H1 (cell line): ENCODE measurements at regions not wholly inside any gene's neighbourhood (a gene's known extent, or its start where the extent isn't known, plus 50 kb on each side); places are given as distances from the start of the nearest gene placed in this dataset.

Source experiments
- CTCF ChIA-PET: fragments of 300-600 bp; sonication (Branson Sonifier 250); formaldehyde crosslinking; loops from one replicate; lab custom pipeline; 2021; ENCODE audit not compliant: partially characterized antibody; lab: Charles Lee
- POLR2A ChIA-PET: fragments of 300-600 bp; sonication (Branson Sonifier 250); formaldehyde crosslinking; loops from one replicate; lab custom pipeline; 2021; ENCODE audit warnings: inconsistent platforms; ENCODE audit not compliant: partially characterized antibody; lab: Charles Lee
- DNase-seq, 2 experiments: peaks; one replicate each; pipeline versions ENCODE4 v3.0.0 to v3.0.0-alpha.2; 2010 to 2022; ENCODE audit warnings: low spot score in 2 of 2, low read depth in 1 of 2, mixed read lengths in 1 of 2
- FAIRE-seq: peaks from 2 replicates; lab custom pipeline; 2011; peaks lifted over from hg19 to GRCh38; lab: Jason Lieb, UNC
- H2AFZ ChIP-seq: 2 replicates; pipeline ENCODE4 v1.8.1; 2012; ENCODE audit warnings: low read length, inconsistent platforms
- H2AK5ac ChIP-seq: 2 replicates; pipeline ENCODE4 v1.6.1; 2013; ENCODE audit warnings: low read depth, low read length
- H2BK120ac ChIP-seq: replicated peaks from 2 replicates; pipeline ENCODE3; 2013; ENCODE audit warnings: low read depth, low read length, inconsistent platforms
- H2BK12ac ChIP-seq: 2 replicates; pipeline ENCODE4 v1.6.1; 2013; ENCODE audit warnings: low read depth, low read length
- H2BK15ac ChIP-seq: 2 replicates; pipeline ENCODE4 v1.6.1; 2013; ENCODE audit warnings: low read length
- H2BK20ac ChIP-seq: 2 replicates; pipeline ENCODE4 v1.6.1; 2013; ENCODE audit warnings: low read length
- H2BK5ac ChIP-seq: 2 replicates; pipeline ENCODE4 v1.6.1; 2013; ENCODE audit warnings: low read depth, low read length
- H3K14ac ChIP-seq: 2 replicates; pipeline ENCODE4 v1.6.1; 2013; ENCODE audit warnings: inconsistent platforms; ENCODE audit not compliant: insufficient read length
- H3K18ac ChIP-seq: 2 replicates; pipeline ENCODE4 v1.6.1; 2013; ENCODE audit warnings: low read length; ENCODE audit errors: extremely low read depth
- H3K23ac ChIP-seq: 2 replicates; pipeline ENCODE4 v1.6.1; 2013; ENCODE audit warnings: inconsistent platforms; ENCODE audit not compliant: insufficient read length
- H3K23me2 ChIP-seq: 2 replicates; pipeline ENCODE4 v1.6.1; 2013; ENCODE audit warnings: low read depth, low read length
- H3K27ac ChIP-seq: 2 replicates; pipeline ENCODE4 v1.6.1; 2011; ENCODE audit warnings: low read depth, low read length, inconsistent platforms
- H3K27me3 ChIP-seq, 4 experiments: replicated peaks in 1 of 4; 1 replicate in 1 of 4; 2 replicates in 3 of 4; pipeline versions ENCODE4 v1.6.1 to v1.8.1; 2011 to 2013; ENCODE audit warnings: low read length in 3 of 4, mild to moderate bottlenecking in 3 of 4, inconsistent platforms in 2 of 4, mixed read lengths in 2 of 4, moderate library complexity in 1 of 4; ENCODE audit not compliant: control insufficient read depth in 3 of 4, insufficient read depth in 3 of 4; ENCODE audit errors: extremely low read depth in 1 of 4
- H3K36me3 ChIP-seq, 4 experiments: 2 replicates each; pipeline versions ENCODE4 v1.6.1 to v1.8.1; 2011 to 2013; ENCODE audit warnings: mild to moderate bottlenecking in 4 of 4, low read length in 3 of 4, moderate library complexity in 2 of 4, control low read depth in 1 of 4, inconsistent platforms in 1 of 4; ENCODE audit not compliant: insufficient read depth in 4 of 4, control insufficient read depth in 2 of 4
- H3K4ac ChIP-seq: replicated peaks from 2 replicates; pipeline ENCODE3; 2013; ENCODE audit warnings: low read length, low read depth, mixed read lengths, inconsistent platforms; ENCODE audit not compliant: insufficient read length
- H3K4me1 ChIP-seq, 4 experiments: replicated peaks in 1 of 4; 1 replicate in 1 of 4; 2 replicates in 3 of 4; pipeline versions ENCODE4 v1.6.1 to v1.8.1; 2011 to 2013; ENCODE audit warnings: low read length in 3 of 4, inconsistent platforms in 2 of 4, mixed read lengths in 1 of 4; ENCODE audit not compliant: insufficient read depth in 4 of 4, control insufficient read depth in 3 of 4
- H3K4me2 ChIP-seq, 2 experiments: 2 replicates each; pipeline versions ENCODE4 v1.6.1 to v1.8.1; 2011 to 2013; ENCODE audit warnings: low read depth in 2 of 2, low read length in 2 of 2, control low read depth in 1 of 2, inconsistent platforms in 1 of 2, mild to moderate bottlenecking in 1 of 2; ENCODE audit not compliant: insufficient read depth in 1 of 2
- H3K4me3 ChIP-seq, 4 experiments: fragments of 200-600, 300-600 bp in 1 of 4; sonication (generic), shearing (Covaris generic), sonication (Bioruptor Twin) in 1 of 4; 2 replicates each; pipeline versions ENCODE4 v1.5.1 to v1.8.1; 2011 to 2016; ENCODE audit warnings: low read length in 4 of 4, low read depth in 3 of 4, control low read depth in 2 of 4, inconsistent platforms in 2 of 4, mild to moderate bottlenecking in 2 of 4, mixed read lengths in 1 of 4, moderate library complexity in 1 of 4; ENCODE audit not compliant: insufficient read depth in 2 of 4; ENCODE audit errors: extremely low read depth in 1 of 4
- H3K56ac ChIP-seq: replicated peaks from 2 replicates; pipeline ENCODE3; 2013; ENCODE audit warnings: low read depth, mild to moderate bottlenecking, mixed read lengths, low read length, inconsistent platforms; ENCODE audit not compliant: insufficient read length
- H3K79me1 ChIP-seq: 2 replicates; pipeline ENCODE4 v1.6.1; 2013; ENCODE audit warnings: low read depth, low read length, control low read depth
- H3K79me2 ChIP-seq, 2 experiments: 2 replicates each; pipeline versions ENCODE4 v1.6.1 to v1.8.1; 2012 to 2013; ENCODE audit warnings: low read length in 2 of 2, mild to moderate bottlenecking in 2 of 2, inconsistent platforms in 1 of 2; ENCODE audit not compliant: insufficient read depth in 2 of 2, control insufficient read depth in 1 of 2
- H3K9ac ChIP-seq, 4 experiments: replicated peaks in 1 of 4; 1 replicate in 1 of 4; 2 replicates in 3 of 4; pipeline versions ENCODE4 v1.6.1 to v1.8.1; 2011 to 2013; ENCODE audit warnings: low read depth in 3 of 4, low read length in 3 of 4, control low read depth in 2 of 4, mild to moderate bottlenecking in 2 of 4, moderate library complexity in 2 of 4, inconsistent platforms in 1 of 4; ENCODE audit errors: extremely low read depth in 1 of 4
- H3K9me3 ChIP-seq, 2 experiments: 2 replicates each; pipeline versions ENCODE4 v1.6.1 to v1.8.1; 2012 to 2013; ENCODE audit warnings: mild to moderate bottlenecking in 2 of 2, moderate library complexity in 2 of 2, control low read depth in 1 of 2, inconsistent platforms in 1 of 2, low read depth in 1 of 2, low read length in 1 of 2, mixed read lengths in 1 of 2; ENCODE audit not compliant: insufficient read depth in 2 of 2
- H4K20me1 ChIP-seq, 2 experiments: replicated peaks in 1 of 2; 2 replicates each; pipeline versions ENCODE3 to v1.8.1; 2011 to 2013; ENCODE audit warnings: inconsistent platforms in 2 of 2, low read length in 2 of 2, mild to moderate bottlenecking in 1 of 2; ENCODE audit not compliant: insufficient read depth in 2 of 2, control insufficient read depth in 1 of 2
- H4K5ac ChIP-seq: 2 replicates; pipeline ENCODE4 v1.6.1; 2013; ENCODE audit warnings: low read length, low read depth, mixed read lengths, inconsistent platforms; ENCODE audit not compliant: insufficient read length
- H4K8ac ChIP-seq: 2 replicates; pipeline ENCODE4 v1.8.0; 2013; ENCODE audit warnings: mild to moderate bottlenecking, moderate library complexity, low read length, inconsistent platforms; ENCODE audit not compliant: insufficient read depth; ENCODE audit errors: extremely low read depth
- H4K91ac ChIP-seq: replicated peaks from 2 replicates; pipeline ENCODE3; 2013; ENCODE audit warnings: low read length, mixed read lengths, inconsistent platforms; ENCODE audit not compliant: insufficient read length
- CREB1 ChIP-seq: IDR thresholded peaks from 2 replicates; pipeline ENCODE4 v1.6.1; 2012; ENCODE audit warnings: inconsistent platforms
- CTBP2 ChIP-seq: IDR thresholded peaks from 2 replicates; pipeline ENCODE4 v1.7.0; 2011; ENCODE audit warnings: borderline replicate concordance, mild to moderate bottlenecking, moderate library complexity, mixed read lengths, low read length; ENCODE audit not compliant: insufficient read depth, insufficient read length
- E2F6 ChIP-seq: IDR thresholded peaks from 2 replicates; pipeline ENCODE4 v1.6.1; 2012; ENCODE audit warnings: inconsistent platforms
- EZH2 ChIP-seq: fragments of 200-600 bp; sonication (generic); IDR thresholded peaks from 2 replicates; pipeline ENCODE4 v1.7.1; 2012; ENCODE audit warnings: low read depth, mild to moderate bottlenecking, moderate library complexity, low read length, inconsistent platforms; ENCODE audit not compliant: severe bottlenecking
- KDM1A ChIP-seq: fragments of 200-600, 300-600 bp; sonication (generic); IDR thresholded peaks from 2 replicates; pipeline ENCODE4 v1.7.1; 2016; ENCODE audit warnings: mild to moderate bottlenecking, low read length, borderline replicate concordance
- KDM4A ChIP-seq: IDR thresholded peaks from one replicate; pipeline ENCODE4 v1.7.1; 2012; ENCODE audit warnings: low read depth, mild to moderate bottlenecking, moderate library complexity, low read length, inconsistent platforms; ENCODE audit not compliant: severe bottlenecking
- POU5F1 ChIP-seq: IDR thresholded peaks from 2 replicates; pipeline ENCODE4 v1.6.1; 2011; ENCODE audit warnings: low read depth, mild to moderate bottlenecking, low read length, moderate library complexity
- RXRA ChIP-seq: IDR thresholded peaks from 2 replicates; pipeline ENCODE4 v1.6.1; 2011; ENCODE audit warnings: low read depth, mild to moderate bottlenecking, low read length, moderate library complexity; ENCODE audit not compliant: insufficient read depth
- SP2 ChIP-seq: IDR thresholded peaks from 2 replicates; pipeline ENCODE4 v1.6.1; 2012; ENCODE audit warnings: mild to moderate bottlenecking, low read length, inconsistent platforms
- TEAD4 ChIP-seq: IDR thresholded peaks from 2 replicates; pipeline ENCODE4 v1.6.1; 2012; ENCODE audit warnings: low read depth, low read length, inconsistent platforms, mixed read lengths
- YY1 ChIP-seq: IDR thresholded peaks from 2 replicates; pipeline ENCODE4 v1.6.1; 2011; ENCODE audit warnings: low read depth, mild to moderate bottlenecking, low read length
- ZNF274 ChIP-seq: IDR thresholded peaks from 2 replicates; pipeline ENCODE4 v1.7.0; 2012; ENCODE audit warnings: low read length, borderline replicate concordance; ENCODE audit errors: extremely low read depth
- WGBS, 2 experiments: shearing (Covaris generic) in 1 of 2; methylation state at CpG; one replicate each; pipeline versions ENCODE4 v1.1.6 to v1.1.7; 2013 to 2015; ENCODE audit warnings: low lambda C conversion rate in 2 of 2, mixed read lengths in 2 of 2, inconsistent platforms in 1 of 2, low coverage in 1 of 2, missing lambda C conversion rate in 1 of 2; ENCODE audit not compliant: insufficient replicate concordance in 2 of 2, insufficient coverage in 1 of 2, insufficient read length in 1 of 2; ENCODE audit errors: extremely low coverage in 1 of 2, missing lambda C conversion rate in 1 of 2; 5-methylcytosine and 5-hydroxymethylcytosine counted together

- Histone ChIP-seq H2AK5ac (no peak overlapping the region), H2BK12ac (no peak overlapping the region), H3K27me3 (no peaks in the 10 kb centered on the region), H3K36me3 (no peaks in the 10 kb centered on the region), H3K23me2 (no peaks in the 10 kb centered on the region), H2BK120ac (no peak overlapping the region), H2AFZ (no peak overlapping the region), H3K4me1 (no peaks in the 10 kb centered on the region), H4K8ac (no peak overlapping the region), H3K4ac (no peak overlapping the region), H2BK5ac (no peak overlapping the region), H3K79me1 (no peaks in the 10 kb centered on the region), H3K14ac (no peak overlapping the region), H3K4me3 (no peak overlapping the region), H3K23ac (no peak overlapping the region), H3K9ac (no peak overlapping the region), H2BK20ac (no peak overlapping the region), H3K79me2 (no peaks in the 10 kb centered on the region), H4K5ac (no peak overlapping the region), H3K27ac (no peak overlapping the region), H3K9me3 (no peaks in the 10 kb centered on the region), H2BK15ac (no peak overlapping the region), H3K56ac (no peak overlapping the region), H3K4me2 (no peak overlapping the region), H4K20me1 (no peaks in the 10 kb centered on the region), H3K18ac (no peak overlapping the region), H4K91ac (no peak overlapping the region)
- POLR2A ChIA-PET: no interaction called here
- CTCF ChIA-PET: no interaction called here
- DNase-seq (no peak), FAIRE-seq (no peak)
- WGBS, 2 experiments: 93% methylated on average over 2 of the region's 2 CpGs; no CpG with 5 or more reads in 1 of the 2 experiments
- TF ChIP-seq POU5F1: no peak
- TF ChIP-seq SP2: no peak
- no peak for TF ChIP-seq E2F6
- TF ChIP-seq KDM1A: no peak
- TF ChIP-seq ZNF274: no peak
- no peak for TF ChIP-seq EZH2
- no peak for TF ChIP-seq CREB1
- TF ChIP-seq RXRA: no peak
- TF ChIP-seq YY1: no peak
- TF ChIP-seq TEAD4: no peak
- no peak for TF ChIP-seq CTBP2
- TF ChIP-seq KDM4A: no peak
Observed at GRCh38 chr21:15283789-15284188, 219.0 kb upstream of the NRIP1 start.
